CD4-positive, alpha-beta T cell treated with Interleukin-15 for 4 hours (primary cell): ENCODE measurements at regions not wholly inside any gene's neighbourhood (a gene's known extent, or its start where the extent isn't known, plus 50 kb on each side); places are given as distances from the start of the nearest gene placed in this dataset.
"Not testable (repeated sequence)": the region's sequence is repeated elsewhere in the genome, so short reads cannot be mapped to it uniquely, and the experiment has no call there.

Experiments
- DNase-seq: peaks from one replicate; pipeline ENCODE4 v3.0.0-alpha.2; 2020; ENCODE audit warnings: low spot score

GRCh38 chr5:62041156-62041756 lies 264.8 kb upstream of the KIF2A start:
- no peak for DNase-seq

GRCh38 chr5:62042007-62042406 lies 264.0 kb upstream of the KIF2A start:
- no peak for DNase-seq

GRCh38 chr5:62043289-62044280 lies 262.4 kb upstream of the KIF2A start:
- no peak for DNase-seq

- no peak for DNase-seq
Measured at GRCh38 chr5:62044989-62045388, 261.0 kb upstream of the KIF2A start.

- no peak for DNase-seq
Measured at GRCh38 chr5:62046191-62046590, 259.8 kb upstream of the KIF2A start.

GRCh38 chr5:62051747-62052146 lies 254.3 kb upstream of the KIF2A start:
- no peak for DNase-seq

- no peak for DNase-seq
Measured at GRCh38 chr5:62059960-62060359, 246.0 kb upstream of the KIF2A start.

GRCh38 chr5:62065050-62065449 lies 241.0 kb upstream of the KIF2A start:
- DNase-seq = no peak

GRCh38 chr5:62066761-62067277 lies 239.2 kb upstream of the KIF2A start:
- DNase-seq = no peak

GRCh38 chr5:62068554-62068953 lies 237.5 kb upstream of the KIF2A start:
- no peak for DNase-seq

GRCh38 chr5:62077387-62077786 lies 228.6 kb upstream of the KIF2A start:
- DNase-seq = no peak

- no peak for DNase-seq
Measured at GRCh38 chr5:62077823-62078550, 228.0 kb upstream of the KIF2A start.

- no peak for DNase-seq
Measured at GRCh38 chr5:62082370-62082801, 223.6 kb upstream of the KIF2A start.

- DNase-seq = no peak
Measured at GRCh38 chr5:62083247-62083646, 222.8 kb upstream of the KIF2A start.

GRCh38 chr5:62083661-62084060 lies 222.3 kb upstream of the KIF2A start:
- no peak for DNase-seq

- no peak for DNase-seq
Measured at GRCh38 chr5:62084391-62084790, 221.6 kb upstream of the KIF2A start.

- DNase-seq = no peak
Measured at GRCh38 chr5:62090953-62091352, 215.1 kb upstream of the KIF2A start.

GRCh38 chr5:62093411-62093810 lies 212.6 kb upstream of the KIF2A start:
- DNase-seq = no peak

- DNase-seq = no peak
Measured at GRCh38 chr5:62093976-62094375, 212.0 kb upstream of the KIF2A start.

GRCh38 chr5:62097361-62097760 lies 208.6 kb upstream of the KIF2A start:
- DNase-seq = no peak

- DNase-seq = no peak
Measured at GRCh38 chr5:62100201-62100600, 205.8 kb upstream of the KIF2A start.

- DNase-seq = not testable (repeated sequence)
Measured at GRCh38 chr5:62103863-62104262, 202.1 kb upstream of the KIF2A start.
